Cardiac muscle cell (in vitro differentiated cells and primary cell): ENCODE measurements at regions not wholly inside any gene's neighbourhood (a gene's known extent, or its start where the extent isn't known, plus 50 kb on each side); places are given as distances from the start of the nearest gene placed in this dataset.

Experiments used
- DNase-seq, 2 donors: peaks; one replicate each; pipeline versions ENCODE4 v3.0.0 to v3.0.0-alpha.2; 2010 to 2017; ENCODE audit warnings: low read depth in 1 of 2, low spot score in 1 of 2
- H3K27ac ChIP-seq: fragments of 200-600 bp; sonication (generic); 2 replicates; pipeline ENCODE4 v1.5.1; 2016
- H3K27me3 ChIP-seq: fragments of 200-600 bp; sonication (generic); 2 replicates; pipeline ENCODE4 v1.6.0; 2016; ENCODE audit warnings: control low read depth
- H3K36me3 ChIP-seq: fragments of 200-600 bp; sonication (generic); 2 replicates; pipeline ENCODE4 v1.5.1; 2016; ENCODE audit warnings: control low read depth
- H3K4me1 ChIP-seq: fragments of 200-600 bp; sonication (generic); 2 replicates; pipeline ENCODE4 v1.8.1; 2017; ENCODE audit warnings: low read depth, mild to moderate bottlenecking, mixed run types
- H3K4me3 ChIP-seq: fragments of 200-600 bp; sonication (generic); 2 replicates; pipeline ENCODE4 v1.5.1; 2016; ENCODE audit warnings: mild to moderate bottlenecking
- H3K9me3 ChIP-seq: fragments of 200-600 bp; sonication (generic); 2 replicates; pipeline ENCODE4 v1.5.1; 2017; ENCODE audit warnings: low read depth, mild to moderate bottlenecking, control low read depth
- TF ChIP-seq, protein P1 (sequence below): IDR thresholded peaks from 2 replicates; pipeline ENCODE4 v1.5.1; 2012; ENCODE audit warnings: low read depth, mild to moderate bottlenecking, low read length

DNA sequence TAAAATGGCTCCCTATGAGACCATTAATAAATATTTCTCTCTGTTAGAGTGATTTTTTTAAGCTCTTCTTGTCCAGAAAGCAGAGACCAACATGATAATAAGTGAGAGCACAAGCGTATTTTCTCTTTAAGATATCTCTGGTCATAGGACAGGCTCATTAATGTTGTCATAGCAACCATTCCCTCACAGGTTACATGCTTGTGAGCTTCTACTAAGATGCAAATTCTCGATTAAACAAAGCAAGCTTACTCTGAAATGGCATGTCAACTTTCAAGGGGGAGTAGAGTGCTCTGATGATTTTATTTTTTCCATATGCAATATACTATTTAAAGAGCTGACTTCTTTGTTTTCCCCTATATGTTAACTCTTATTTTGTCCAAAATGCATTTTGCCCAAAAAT, 487.2 kb upstream of the LCORL start:
- Histone ChIP-seq H3K36me3 (no peaks in the 10 kb centered on the region), H3K9me3 (no peaks in the 10 kb centered on the region), H3K27me3 (no peaks in the 10 kb centered on the region), H3K4me3 (no peak overlapping the region), H3K27ac (no peak overlapping the region), H3K4me1 (no peaks in the 10 kb centered on the region)
- TF ChIP-seq, protein P1, sequence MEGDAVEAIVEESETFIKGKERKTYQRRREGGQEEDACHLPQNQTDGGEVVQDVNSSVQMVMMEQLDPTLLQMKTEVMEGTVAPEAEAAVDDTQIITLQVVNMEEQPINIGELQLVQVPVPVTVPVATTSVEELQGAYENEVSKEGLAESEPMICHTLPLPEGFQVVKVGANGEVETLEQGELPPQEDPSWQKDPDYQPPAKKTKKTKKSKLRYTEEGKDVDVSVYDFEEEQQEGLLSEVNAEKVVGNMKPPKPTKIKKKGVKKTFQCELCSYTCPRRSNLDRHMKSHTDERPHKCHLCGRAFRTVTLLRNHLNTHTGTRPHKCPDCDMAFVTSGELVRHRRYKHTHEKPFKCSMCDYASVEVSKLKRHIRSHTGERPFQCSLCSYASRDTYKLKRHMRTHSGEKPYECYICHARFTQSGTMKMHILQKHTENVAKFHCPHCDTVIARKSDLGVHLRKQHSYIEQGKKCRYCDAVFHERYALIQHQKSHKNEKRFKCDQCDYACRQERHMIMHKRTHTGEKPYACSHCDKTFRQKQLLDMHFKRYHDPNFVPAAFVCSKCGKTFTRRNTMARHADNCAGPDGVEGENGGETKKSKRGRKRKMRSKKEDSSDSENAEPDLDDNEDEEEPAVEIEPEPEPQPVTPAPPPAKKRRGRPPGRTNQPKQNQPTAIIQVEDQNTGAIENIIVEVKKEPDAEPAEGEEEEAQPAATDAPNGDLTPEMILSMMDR: no peak
- DNase-seq: no peak

DNA sequence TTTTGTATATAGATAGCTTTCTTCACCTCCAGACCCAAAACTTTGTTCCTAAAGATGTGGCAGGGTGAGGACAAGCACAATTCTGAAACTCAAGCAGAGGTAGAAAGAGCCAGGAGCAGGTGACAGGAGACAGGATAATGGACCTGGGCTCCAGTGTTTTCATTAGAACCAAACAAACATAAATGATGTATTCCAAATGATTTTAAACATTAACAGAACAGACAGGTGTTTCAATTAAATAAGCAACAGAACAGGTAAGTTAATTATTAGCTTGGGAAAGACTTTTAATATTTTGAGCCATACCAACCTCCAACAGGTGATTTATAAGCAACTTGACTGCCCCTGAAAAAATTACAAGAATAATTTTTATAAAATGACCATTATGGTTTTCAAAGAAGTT, 459.4 kb upstream of the LCORL start:
- no peak overlapping the region for H3K27ac ChIP-seq
- H3K9me3 ChIP-seq: no peaks in the 10 kb centered on the region
- DNase-seq: no peak
- no peaks in the 10 kb centered on the region for H3K27me3 ChIP-seq
- H3K36me3 ChIP-seq: no peaks in the 10 kb centered on the region
- H3K4me1 ChIP-seq: no peaks in the 10 kb centered on the region
- no peak overlapping the region for H3K4me3 ChIP-seq
- TF ChIP-seq, protein P1: no peak

- Histone ChIP-seq H3K4me1 (no peaks in the 10 kb centered on the region), H3K9me3 (no peaks in the 10 kb centered on the region), H3K4me3 (no peak overlapping the region), H3K27me3 (no peaks in the 10 kb centered on the region), H3K27ac (no peak overlapping the region), H3K36me3 (no peaks in the 10 kb centered on the region)
- DNase-seq: no peak
- TF ChIP-seq, protein P1: no peak
These were observed 458.8 kb upstream of the LCORL start for GRCh38 chr4:18480342-18480741.

GRCh38 chr4:18479825-18480224, 458.3 kb upstream of the LCORL start:
- DNase-seq: no peak
- no peak overlapping the region for H3K27ac ChIP-seq
- TF ChIP-seq, protein P1: no peak
- no peaks in the 10 kb centered on the region for H3K9me3 ChIP-seq
- H3K27me3 ChIP-seq: no peaks in the 10 kb centered on the region
- no peaks in the 10 kb centered on the region for H3K4me1 ChIP-seq
- H3K36me3 ChIP-seq: no peaks in the 10 kb centered on the region
- no peak overlapping the region for H3K4me3 ChIP-seq

- no peak for DNase-seq
- Histone ChIP-seq H3K4me1 (no peaks in the 10 kb centered on the region), H3K4me3 (no peak overlapping the region), H3K27ac (no peak overlapping the region), H3K36me3 (no peaks in the 10 kb centered on the region), H3K9me3 (no peaks in the 10 kb centered on the region), H3K27me3 (no peaks in the 10 kb centered on the region)
- TF ChIP-seq, protein P1: no peak
These were observed 442.5 kb upstream of the LCORL start for GRCh38 chr4:18463987-18464559.

DNA sequence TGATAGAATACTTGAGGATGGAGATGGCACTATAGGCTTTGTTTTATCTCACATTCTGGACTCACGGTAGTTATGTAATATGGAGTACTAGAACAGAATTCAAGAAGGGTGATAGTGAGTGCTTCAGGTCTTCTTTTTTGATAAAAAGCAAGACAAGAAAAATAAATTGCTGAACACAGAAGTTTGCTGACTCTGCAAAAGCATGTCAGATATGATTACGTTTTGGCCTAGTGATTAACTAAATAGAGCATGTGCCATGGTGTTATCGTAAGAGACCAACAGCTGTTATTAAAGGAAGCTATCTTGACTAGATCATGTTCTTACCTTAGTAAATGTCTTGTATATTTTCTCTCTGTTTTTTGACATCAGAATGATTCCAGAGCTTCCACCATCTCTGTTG, 436.9 kb upstream of the LCORL start:
- H3K27me3 ChIP-seq: no peaks in the 10 kb centered on the region
- H3K9me3 ChIP-seq: no peaks in the 10 kb centered on the region
- no peak for DNase-seq
- no peak overlapping the region for H3K4me3 ChIP-seq
- H3K4me1 ChIP-seq: no peaks in the 10 kb centered on the region
- no peak overlapping the region for H3K27ac ChIP-seq
- TF ChIP-seq, protein P1: no peak
- no peaks in the 10 kb centered on the region for H3K36me3 ChIP-seq
